ENCODE measurements at regions not wholly inside any gene's neighbourhood (a gene's known extent, or its start where the extent isn't known, plus 50 kb on each side); places are given as distances from the start of the nearest gene placed in this dataset.

DNA sequence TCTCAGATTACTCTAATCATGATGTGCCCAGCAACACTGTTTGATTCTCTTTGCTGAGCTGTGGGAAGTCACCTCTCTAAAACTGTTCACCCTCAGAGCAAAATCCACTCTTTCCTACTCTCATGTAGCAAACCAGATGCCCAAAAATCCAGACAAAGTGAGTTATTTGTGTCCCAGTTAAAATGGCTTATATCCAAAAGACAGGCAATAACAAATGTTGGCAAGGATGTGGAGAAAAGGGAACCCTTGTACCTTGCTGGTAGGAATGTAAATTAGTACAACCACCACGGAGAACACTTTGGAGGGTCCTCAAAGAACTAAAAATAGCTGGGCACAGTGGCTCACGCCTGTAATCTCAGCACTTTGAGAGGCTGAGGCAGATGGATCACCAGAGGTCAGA is 384.0 kb downstream of the HHIPL2 start:
- DNase-seq, result no peak

DNA sequence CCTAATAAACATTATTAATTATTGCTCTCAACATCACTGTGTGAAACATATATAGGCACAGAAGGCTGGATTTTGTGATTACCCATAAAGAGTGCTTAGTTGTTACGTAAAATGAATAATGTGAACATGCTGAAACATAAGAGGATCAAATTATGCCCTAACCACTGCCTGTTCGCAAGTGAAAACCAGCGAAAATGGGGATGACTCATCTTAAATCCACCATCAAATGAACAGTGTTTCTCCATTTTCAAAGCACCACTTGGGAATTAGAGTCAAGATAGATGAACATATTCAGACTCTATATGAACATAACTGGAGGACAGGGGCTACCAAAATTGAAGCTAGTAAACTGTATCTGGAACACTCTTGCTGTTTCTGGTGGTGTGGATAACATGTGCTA is 386.2 kb downstream of the HHIPL2 start:
- no peak for DNase-seq

- DNase-seq, result no peak
These were observed 390.3 kb downstream of the HHIPL2 start for GRCh38 chr1:222157612-222158011.

- DNase-seq, result no peak
These were observed 398.3 kb upstream of the DUSP10 start for GRCh38 chr1:222140206-222140605.

DNA sequence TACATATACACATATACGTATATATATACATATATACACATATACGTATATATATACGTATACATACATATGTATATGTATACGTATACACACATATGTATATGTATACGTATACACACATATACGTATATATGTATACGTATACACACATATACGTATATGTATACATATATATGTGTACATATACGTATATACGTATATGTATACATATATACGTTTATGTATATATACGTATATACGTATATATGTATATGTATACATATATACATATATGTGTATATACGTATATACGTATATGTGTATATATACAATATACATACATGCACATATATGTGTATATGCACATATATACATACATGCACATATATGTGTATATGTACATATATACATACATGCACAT is 396.2 kb upstream of the DUSP10 start:
- no peak for DNase-seq

GRCh38 chr1:222136869-222137268 is 395.0 kb upstream of the DUSP10 start:
- DNase-seq, result no peak

DNA sequence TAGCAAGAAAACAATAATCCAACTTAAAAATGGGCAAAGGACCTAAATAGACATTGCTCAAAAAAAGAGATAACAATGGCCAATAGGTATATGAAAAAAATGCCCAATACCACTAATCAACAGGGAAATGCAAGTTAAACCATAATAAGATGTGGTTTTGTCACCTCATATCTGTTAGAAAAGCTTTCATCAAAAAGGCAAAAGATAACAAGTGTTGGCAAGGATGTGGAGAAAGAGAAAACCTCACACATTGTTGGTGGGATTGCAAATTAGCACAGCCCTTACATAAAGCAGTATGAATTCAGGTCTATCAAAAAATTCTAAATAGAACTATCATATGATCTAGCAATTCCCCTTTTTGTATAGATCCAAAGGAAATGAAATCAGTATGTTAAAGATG is 387.2 kb upstream of the DUSP10 start:
- no peak for DNase-seq

- DNase-seq, result no peak
These were observed 385.8 kb upstream of the DUSP10 start for GRCh38 chr1:222127526-222128152.

GRCh38 chr1:222127096-222127495 is 385.2 kb upstream of the DUSP10 start:
- DNase-seq, result no peak

GRCh38 chr1:222126052-222126451 is 384.2 kb upstream of the DUSP10 start:
- no peak for DNase-seq

DNA sequence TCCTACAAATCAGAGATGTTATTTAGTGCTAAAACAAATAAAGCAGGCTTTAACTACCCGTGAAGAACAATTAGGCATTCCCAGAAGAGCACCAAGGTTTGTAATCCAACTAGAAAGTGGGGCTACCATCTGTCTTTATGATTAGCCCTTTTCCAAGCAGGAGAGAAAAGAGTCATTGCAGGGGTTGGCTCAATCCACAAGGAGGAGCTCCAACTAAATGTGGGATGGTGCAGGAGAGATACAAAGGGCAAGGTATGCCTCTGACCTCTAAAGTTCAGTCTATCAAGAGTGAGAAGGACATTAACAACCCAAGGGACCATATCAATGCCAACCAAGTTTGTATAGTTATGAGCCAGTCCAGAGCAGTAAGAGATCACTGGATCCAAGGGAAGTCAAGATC is 382.7 kb upstream of the DUSP10 start:
- no peak for DNase-seq

GRCh38 chr1:222123111-222123510 is 381.2 kb upstream of the DUSP10 start:
- DNase-seq, result no peak

DNA sequence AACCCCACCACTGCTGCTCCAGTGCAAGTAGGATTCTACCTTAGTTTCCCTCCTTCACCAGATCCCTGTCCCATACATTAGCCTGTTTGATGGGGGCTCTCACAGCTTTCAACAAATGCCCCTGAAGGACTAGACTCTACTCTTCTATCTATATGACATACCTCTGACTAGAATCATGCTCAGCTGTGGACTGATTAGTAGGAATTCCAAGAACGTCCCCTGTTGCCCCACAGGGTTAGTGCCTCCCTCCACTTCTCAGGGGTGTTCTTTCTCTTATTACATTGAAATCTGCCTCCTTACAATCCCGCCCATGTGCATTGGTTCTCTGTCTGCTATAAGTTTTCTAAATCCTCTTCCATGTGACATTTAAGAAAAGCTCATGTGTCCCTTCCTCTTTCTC is 375.9 kb upstream of the DUSP10 start:
- no peak for DNase-seq

GRCh38 chr1:222114536-222115156 is 372.8 kb upstream of the DUSP10 start:
- no peak for DNase-seq

DNA sequence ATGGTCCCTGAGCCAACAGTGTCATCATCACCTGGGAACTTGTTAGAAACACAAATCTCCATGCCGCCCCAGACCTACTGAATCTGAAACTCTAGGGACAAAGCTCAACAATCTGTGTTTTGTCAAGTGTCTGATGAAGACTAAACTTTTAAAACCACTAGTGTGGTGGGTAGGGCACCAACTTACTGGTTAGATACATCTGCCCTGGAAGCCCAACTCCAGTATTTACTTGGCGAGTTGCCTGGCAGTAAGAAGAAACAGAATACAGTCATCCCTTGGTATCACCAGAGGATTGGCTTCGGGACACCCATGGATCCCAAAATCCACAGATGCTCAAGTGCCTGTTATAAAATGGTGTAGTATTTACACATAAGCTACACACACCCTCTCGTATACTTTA is 367.9 kb upstream of the DUSP10 start:
- no peak for DNase-seq

- no peak for DNase-seq
These were observed 366.1 kb upstream of the DUSP10 start for GRCh38 chr1:222107975-222108374.

GRCh38 chr1:222107267-222107666 is 365.4 kb upstream of the DUSP10 start:
- no peak for DNase-seq

- DNase-seq, result no peak
These were observed 364.5 kb upstream of the DUSP10 start for GRCh38 chr1:222106377-222106776.

GRCh38 chr1:222105861-222106260 is 364.0 kb upstream of the DUSP10 start:
- no peak for DNase-seq

DNA sequence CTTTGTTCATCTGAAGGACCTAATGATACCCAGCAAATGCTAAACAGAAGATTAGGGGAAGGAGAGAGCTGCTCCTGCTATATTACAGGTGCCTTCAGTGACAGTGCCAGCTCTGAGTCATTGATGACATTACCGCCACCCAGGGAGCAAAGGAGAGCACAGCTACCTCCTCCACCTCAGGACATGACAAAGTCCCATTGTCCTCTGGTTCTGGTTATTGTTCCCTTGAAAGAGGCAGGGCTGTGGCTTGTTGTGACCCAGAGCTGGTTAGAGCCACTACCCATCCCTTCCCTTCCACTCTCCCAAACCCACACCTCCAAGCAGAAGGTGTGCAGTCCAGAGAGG is 363.5 kb upstream of the DUSP10 start:
- no peak for DNase-seq

DNA sequence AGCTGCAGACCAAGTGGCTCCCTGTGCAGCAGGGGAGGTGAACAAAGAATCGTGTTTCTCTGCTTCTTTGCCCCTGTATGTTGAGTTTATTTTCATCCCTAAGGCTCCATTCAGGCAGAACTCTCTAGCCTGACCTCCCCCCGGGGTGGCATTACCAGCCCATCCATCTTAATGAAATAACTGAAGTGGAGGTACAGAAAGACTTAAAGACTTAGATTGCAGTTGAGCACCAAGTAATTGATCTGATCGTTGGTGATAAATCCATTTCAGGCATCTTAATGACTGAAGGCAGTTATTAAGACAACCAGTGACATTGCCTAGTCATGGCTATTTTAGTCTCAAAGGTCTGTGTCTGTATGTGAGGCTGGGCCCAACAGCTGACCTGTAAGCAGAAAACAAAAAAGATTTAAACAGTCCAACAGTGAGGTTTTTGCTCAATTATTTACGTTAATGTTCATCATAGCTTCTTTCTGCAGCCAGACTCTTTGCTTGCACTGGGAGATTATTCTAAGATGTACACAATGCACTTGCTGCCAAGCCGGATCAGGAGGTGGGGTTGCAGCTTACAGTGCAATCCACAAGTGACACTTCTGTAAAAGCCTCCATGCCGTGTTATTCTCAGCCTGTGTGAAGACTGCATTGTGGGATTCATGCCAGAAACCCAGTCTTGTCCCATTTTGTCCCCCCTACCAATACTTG is 363.0 kb upstream of the DUSP10 start:
- no peak for DNase-seq

DNA sequence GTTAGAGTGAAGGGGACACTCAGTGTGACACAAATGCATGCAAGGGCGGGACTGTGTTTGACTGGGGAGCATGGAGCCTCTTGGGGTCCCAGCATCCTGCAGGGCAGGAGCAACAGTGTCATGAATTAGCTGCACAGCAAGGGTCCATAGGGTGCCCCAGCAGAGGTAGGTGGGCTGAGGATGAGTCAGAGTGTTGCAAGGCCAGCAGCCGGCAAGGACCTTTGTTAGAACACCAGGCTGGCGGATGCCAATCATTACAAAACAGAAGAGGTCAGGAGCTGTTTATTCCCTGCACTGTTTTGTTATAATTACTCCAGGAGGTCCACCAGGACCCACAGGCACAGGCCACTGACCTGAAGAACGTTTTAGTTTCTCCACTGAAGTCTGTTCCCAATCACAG is 362.2 kb upstream of the DUSP10 start:
- no peak for DNase-seq

DNA sequence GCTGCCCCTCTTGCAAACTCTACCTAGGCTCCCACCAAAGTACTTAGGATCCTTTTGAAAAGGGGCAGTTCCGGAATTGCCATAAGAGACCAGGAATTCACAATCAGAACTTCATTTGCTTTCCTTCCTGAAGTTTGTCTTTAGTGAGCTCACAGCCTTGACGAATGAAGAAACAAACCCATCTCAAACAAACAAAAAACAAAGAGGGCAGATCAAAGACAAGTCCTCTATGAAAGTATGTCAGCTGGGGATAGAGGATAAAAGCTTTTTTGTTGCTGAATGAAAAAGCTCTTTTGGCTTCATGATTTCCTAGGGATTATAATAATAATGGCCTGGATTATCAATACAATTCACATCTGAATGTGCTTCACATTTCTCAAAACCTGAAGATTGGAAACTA is 357.9 kb upstream of the DUSP10 start:
- no peak for DNase-seq

DNA sequence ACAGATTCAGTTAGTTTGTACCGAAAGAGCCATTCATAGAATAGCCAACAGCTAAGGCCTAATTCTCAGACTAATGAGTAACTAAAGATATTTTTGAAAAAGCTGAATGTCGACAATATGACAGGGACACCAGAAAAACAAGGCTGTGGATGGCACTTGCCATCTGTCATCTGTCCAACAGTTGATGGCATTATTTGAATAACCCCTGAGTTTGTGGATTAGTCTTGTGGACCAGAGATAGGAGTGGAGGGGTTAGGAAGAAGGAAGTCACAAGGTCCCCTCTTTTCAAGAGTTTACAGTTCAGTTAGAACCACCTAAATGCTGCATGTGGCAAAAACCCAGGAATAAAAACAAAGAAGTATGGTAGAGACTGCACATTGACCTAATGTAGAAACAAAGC is 356.5 kb upstream of the DUSP10 start:
- DNase-seq, result no peak

GRCh38 chr1:222097588-222097987 is 355.7 kb upstream of the DUSP10 start:
- no peak for DNase-seq
